ENCODE measurements at regions not wholly inside any gene's neighbourhood (a gene's known extent, or its start where the extent isn't known, plus 50 kb on each side); places are given as distances from the start of the nearest gene placed in this dataset.

DNA sequence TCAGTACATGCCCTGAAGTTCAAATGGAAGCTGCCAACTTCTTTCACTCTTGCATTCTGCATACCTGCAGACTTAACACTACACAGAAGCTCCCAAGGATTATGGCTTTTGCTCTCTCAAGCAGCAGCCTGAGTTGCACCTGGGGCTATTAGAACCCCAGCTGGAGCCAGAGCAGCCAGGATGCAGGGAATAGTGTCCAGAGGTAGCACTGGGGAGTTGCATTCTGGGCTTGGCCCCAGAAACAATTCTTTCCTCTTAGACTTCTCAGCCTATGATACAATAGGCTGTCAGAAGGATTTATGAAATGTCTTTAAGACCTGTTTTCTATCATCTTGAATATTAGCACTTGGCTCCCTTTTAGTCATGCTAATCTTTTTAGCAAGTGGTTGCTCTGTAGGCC is 886.7 kb upstream of the GHITM start:
- no peak for DNase-seq (ENCODE audit: low spot score)

DNA sequence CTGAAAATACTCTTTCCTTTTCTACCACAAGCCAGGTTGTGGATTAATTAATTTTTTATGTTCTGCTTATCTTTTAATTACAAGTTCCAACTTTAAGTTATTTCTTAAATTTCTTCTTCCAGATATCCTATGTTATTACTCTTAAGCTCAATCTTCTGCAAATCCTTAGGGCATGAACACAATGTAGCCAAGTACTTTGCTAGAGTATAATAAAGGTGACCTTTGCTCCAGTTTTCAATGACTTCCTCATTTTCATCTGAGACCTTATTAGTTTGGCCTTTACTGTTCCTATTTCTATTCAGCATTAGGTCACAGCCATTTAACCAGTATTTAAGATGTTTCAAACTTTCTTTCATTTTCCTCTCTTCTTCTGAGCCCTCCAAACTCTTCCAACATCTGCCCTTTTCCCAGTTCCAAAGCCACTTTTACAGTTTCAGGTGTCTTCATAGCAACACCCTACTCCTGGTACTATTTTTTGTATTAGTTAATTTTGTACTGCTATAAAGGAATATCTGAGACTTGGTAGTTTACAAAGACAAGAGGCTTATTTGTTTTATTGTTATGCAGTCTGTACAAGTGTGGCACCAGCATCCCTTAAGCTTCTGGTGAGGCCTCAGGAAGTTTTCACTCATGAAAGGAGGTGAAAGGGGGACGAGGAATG is 886.2 kb upstream of the GHITM start:
- DNase-seq (ENCODE audit: low spot score) = no peak

DNA sequence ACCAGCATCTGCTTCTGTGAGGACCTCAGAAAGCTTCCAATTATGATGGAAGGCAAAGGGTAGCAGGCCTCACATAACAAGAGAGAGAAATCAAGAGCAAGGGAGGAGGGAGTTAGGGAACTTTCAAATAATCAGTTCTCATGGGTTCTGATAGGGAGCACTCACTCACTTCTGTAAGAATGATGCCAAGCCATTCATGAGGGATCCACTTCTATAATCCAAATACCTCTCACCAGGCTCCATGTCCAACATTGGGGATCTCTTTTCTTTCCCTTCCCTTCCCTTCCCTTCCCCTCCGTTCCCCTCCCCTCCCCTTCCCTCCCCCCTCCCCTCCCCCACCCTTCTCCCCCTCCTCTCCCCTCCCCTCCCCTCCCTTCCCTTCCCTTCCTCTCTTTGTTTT is 884.6 kb upstream of the GHITM start:
- no peak for DNase-seq (ENCODE audit: low spot score)

DNA sequence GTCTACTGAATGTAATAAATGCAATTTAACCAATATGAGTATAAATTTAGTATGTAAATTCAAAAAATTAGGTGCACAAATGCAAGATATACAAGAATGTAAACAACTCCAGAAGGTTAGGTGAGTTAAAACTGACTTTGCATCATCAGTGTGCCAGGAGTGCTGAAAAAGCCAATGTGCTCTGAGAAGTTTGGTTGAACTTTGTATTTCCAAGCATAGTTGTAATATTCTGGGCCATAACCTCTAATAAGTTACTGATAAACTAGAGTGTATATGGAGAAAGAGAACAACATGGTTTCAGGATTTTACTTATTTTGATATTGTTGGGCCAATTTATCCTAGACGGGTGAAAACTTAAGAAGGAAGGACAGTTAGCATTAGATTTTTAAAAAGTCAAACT is 876.9 kb upstream of the GHITM start:
- DNase-seq (ENCODE audit: low spot score) = no peak

DNA sequence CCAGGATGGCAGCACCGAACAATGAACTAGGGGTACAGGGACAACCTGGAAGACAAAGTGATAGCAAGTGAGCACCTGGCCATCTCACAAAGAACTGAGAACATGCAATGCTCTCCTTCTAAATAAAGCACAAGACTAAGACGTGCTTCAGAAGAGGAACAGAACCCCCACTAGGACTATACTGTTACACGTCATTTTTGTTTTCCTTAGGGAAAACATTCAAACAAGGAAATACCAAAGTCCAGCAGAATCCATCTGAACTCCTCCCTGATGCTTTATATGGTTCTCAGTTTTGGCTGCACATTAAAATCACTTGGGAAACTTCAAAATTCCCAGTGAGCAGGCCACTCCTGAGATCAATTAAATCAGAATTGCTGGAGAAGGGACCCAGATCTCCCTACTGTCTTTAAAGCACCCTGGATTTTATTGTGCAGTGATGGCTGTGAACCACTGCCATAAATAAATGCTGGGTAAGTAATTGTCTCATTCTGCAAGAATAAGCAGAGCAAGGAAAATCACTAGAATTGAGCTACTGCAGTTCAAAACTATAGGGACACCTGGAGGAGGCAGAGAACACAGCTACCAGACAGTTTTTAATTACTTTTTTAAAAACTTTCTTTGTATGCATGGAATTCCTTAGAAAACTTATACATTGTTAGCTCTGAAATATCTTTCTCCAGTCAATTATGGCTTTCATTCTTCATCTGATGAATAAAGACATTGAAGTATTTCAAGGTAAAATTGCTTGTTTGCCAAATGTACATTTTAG is 866.5 kb upstream of the GHITM start:
- DNase-seq (ENCODE audit: low spot score) = no peak

DNA sequence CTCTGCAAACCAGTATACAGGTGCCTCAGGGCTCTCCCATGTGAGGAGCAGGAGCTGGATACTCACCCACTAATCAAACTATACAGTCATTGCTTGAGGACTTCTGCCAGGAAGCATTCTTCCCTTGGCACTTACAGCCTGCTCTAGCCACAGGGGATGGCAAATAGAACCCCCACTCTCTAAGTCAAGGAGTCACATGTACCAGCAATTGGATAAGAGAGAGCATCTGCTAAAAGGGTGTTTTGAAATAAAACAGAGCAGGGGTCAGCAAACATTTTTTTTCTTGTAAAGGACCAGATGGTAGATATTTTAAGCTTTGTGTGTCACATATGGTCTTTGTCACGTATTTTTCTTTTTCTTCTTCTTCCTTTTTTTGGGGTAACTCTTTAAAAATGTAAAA is 865.2 kb upstream of the GHITM start:
- DNase-seq (ENCODE audit: low spot score) = no peak

DNA sequence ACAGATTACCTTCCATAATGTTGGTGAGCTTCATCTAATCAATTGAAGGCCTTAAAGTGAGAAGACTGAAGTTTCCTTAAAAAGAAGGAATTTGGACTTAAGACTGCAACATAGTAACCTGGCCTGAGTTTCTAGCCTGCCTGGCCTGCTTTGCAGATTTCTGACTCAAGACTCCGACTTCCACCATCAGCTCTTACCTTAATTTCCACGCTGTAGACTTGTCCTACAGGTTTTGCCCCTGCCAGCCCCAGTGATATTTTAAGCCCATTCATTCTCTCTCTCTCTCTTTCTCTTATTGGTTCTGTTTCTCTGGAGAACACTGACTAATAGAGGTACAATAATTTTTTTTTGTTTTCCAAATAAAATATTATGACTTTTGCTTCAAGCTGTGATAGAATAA is 862.3 kb upstream of the GHITM start:
- no peak for DNase-seq (ENCODE audit: low spot score)

DNA sequence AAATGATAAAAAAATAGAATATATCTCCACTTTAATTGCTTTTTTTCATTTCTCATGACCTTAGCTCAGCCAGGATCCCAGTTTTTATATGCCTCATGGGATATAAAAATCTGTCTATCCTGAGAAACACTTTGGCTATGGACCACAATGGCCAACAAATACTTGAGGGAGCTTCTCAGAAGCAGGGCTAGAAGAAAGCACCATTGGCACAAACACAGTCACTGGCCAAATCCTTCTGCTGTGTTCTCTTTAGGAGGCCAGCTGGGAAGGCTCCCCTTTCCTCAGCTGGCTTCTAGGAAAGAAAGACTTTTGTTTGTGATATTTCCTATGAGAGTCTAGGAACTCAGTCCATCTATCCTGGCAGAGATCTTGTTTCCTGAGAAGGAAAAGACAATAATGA is 856.2 kb upstream of the GHITM start:
- DNase-seq (ENCODE audit: low spot score) = no peak

DNA sequence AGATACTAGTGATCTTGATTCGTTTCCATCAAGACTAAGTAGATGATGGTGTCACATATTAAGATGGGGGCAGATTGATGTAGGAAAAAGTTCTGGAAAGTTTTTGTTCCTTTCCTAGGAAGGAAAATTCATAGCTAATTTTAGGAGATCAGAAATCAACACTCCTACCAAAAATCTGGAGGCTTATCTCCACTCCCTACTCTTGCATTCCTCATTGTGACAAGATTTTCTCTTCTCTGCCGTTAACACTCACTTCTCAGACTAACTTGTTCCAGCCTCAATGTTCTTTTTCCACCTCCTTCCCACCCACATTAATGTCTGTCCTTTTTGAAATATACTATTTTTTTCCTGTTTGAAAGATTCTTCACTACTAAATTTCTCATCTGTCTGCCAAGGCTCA is 851.9 kb upstream of the GHITM start:
- no peak for DNase-seq (ENCODE audit: low spot score)

DNA sequence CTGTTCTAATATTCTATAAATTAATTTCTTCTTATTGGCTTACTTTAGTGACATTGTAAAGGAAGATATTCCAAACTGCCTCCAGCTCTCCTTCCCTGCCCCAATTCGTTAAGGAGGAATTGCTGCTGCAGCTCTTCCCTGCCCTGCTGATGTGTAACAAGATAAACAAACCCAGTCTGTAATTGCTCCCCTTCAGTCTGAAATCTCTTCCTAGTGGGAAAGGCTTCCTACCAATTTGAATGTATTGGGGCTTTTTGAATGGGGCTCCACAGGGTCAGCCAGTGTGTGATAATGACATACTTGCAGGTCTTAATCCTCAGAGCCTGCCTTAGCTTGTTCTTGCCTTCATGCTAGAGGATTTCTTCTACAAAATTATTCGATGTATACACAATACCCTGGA is 849.9 kb upstream of the GHITM start:
- peak; percentile 33 for DNase-seq (ENCODE audit: low spot score)

DNA sequence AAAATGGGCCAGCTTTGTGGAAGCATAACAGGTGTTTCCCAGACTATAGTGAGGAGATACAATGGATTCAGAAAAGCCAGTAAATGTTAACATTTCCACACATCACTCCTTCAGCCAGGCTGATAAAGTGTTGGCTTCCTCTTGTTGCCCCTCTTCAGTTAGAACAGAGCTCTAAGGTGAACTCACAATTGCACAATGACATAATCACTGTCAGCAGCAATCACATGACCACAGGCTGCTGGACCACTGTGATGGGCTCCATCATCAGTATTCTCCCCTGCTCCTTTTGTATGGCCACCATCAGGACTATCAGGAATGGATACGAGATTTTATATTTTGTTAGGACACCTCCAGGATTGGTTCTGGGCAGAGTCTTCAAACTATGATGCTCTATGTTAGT is 849.4 kb upstream of the GHITM start:
- DNase-seq (ENCODE audit: low spot score) = no peak

DNA sequence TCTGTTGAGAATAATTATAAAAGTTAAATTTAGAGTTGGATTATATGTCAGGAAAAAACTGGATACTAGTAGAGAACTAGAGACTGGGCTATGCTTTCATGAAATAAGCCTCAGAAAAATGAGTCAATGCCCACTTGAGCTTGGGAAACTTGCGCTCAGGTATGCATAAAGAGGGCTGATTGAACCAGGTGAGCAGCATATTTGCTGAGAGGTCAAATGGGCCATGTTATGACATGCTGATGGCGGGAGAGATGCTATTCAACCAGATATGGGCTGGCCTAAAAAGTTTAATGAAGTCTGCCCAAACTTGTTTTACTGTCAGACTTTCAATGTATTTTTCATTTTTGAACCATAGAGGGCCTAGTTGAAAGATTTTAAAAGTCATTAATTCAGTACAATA is 837.6 kb upstream of the GHITM start:
- no peak for DNase-seq (ENCODE audit: low spot score)

DNA sequence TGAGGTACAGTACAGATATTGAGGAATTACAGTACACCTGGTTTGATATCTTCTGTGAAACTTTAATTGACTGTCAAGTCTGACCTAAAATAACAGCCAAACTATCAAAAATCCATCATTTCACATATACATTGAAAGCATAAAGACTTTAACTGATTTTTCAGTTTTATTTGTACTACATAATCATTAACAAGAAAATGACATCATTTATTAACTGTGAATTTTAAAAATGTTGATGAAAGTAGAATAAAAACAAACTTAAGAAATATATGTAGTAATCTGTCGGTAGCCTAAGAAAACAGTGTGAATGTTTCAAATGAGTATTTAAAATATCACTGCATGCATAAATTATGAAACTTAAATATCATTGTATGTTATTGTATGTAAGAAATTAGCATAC is 836.7 kb upstream of the GHITM start:
- DNase-seq (ENCODE audit: low spot score) = no peak

DNA sequence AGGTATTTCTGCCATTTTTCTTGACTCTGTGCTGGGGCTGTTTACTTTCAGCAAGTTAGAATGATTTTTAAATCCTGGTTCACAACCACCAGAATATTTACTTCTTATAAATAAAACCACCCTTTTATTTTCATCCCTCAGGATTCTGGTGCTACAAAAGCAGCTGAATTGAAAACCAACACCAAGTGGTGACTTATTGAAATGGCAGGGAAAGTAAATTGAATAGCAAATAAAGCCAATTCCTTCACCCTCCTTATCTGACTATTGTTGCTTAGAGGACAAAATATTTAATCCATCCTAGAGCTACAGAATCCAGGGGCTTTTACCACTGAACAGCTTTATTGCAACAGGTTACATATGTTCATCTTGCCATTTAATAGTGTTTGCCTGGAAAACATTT is 828.6 kb upstream of the GHITM start:
- no peak for DNase-seq (ENCODE audit: low spot score)

DNA sequence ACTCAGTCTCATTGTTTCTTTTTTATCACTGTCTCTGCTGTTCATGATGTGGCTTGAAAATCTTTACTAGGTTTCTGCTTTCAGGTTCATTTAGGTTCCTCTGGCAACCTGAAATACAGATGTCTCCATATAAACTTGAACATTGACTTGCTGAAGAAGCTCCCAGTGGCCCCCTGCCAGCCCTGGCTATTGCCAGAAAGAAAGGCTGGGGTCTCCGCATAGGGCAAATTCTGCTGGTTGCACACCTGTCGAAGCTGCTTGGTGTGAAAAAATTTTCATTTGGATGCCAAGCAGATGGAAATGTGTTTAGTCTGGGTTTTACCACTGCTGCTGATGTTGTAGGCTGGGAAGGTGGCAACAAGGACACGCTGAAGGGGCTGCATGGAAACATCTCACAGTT is 826.7 kb upstream of the GHITM start:
- no peak for DNase-seq (ENCODE audit: low spot score)

DNA sequence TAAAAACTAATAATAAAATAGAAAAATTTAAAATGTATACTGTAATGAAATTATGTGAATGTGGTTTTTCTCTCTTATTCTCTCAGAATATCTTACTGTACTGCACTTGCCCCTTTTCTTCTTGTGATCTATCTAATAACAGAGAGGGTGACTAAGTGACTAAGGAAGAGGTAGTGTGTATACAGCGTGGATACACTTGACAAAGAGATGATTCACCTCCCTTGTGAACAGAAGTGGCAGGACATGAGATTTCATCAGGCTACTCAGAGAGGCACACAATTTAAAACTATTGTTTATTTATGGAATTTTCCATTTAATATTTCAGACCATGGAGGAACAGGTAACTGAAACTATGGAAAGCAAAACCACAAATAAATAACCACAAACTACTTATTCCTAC is 806.6 kb upstream of the GHITM start:
- no peak for DNase-seq (ENCODE audit: low spot score)

DNA sequence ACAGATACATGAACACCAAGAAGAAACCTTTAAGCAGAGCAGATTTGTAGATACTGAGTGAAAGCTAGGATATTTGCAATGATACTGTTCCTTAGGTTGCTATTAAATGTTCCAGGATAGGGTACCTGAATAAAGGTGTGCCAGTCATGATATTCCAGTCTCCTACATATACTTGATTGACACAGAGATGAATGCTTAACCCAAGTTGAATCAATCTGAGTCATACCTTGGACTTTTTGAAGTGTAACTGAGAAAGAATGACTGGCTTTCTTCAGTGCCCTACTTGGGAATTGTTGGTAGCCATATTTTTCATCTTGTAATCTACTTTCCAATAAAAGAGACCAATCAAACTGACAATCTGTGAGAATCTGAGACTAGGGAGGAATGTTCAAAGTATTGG is 805.7 kb upstream of the GHITM start:
- DNase-seq (ENCODE audit: low spot score) = no peak

DNA sequence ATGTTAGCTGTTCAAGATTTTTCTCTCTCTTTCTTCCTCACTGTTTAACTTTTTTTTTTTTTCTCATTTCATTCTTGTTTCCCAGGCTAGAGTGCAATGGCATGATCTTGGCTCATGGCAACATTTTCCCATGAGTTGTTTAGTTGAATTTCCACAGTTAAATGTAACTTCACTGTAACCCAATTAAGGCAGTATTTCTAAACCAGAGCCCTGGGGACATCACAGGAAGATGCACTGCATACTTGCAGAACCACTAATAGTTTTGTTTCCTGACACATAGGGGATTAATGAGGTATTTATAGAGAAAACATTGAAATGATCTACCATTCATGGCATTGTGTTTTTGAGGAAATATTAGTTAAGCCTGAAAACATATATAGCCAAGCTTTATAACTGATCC is 795.6 kb upstream of the GHITM start:
- DNase-seq (ENCODE audit: low spot score) = no peak

DNA sequence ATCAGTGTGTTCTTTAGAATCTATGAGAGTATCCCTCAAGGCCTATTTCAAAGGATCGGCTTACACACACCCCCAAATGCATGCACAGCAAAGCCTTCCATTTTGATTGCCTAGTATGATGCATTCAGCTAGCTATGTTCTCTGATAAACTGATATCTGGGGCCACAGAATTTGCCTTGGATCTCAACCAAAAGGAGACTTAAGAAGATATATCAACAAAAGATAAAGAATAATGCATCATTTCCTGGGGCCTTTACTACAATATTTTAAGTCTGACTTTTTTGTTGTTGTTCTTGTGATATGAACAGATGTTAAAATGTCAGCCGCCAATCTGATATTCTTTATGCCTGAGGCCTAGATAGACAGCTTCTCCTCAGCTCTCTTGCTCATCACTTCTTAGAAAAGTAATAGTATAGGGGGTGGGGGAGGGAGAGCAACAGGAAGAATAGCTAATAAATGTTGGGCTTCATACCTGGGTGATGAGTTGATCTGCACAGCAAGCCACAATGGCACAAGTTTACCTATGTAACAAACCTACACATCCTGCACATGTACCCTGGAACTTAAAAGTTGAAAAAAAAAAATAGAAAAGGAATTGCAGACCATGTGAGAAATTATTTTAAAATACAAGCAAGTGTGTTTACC is 792.9 kb upstream of the GHITM start:
- DNase-seq (ENCODE audit: low spot score) = no peak

DNA sequence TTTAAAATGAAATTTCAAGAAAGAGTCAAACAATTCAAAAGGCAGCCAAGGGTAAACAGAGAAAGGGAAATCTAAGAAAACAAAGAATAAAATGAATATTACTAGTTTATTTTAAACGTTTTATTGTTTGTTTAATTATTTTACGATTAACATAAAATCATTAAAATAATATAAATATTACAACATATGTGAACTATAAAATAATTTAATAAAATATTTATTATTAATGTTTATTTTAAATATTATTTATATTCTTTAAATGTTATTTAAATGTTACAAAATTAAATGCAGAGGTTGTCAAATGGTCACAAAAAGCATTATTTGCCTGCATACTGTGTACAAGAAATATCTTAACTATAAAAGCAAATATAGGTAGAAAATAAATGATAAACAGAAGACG is 786.7 kb upstream of the GHITM start:
- no peak for DNase-seq (ENCODE audit: low spot score)

DNA sequence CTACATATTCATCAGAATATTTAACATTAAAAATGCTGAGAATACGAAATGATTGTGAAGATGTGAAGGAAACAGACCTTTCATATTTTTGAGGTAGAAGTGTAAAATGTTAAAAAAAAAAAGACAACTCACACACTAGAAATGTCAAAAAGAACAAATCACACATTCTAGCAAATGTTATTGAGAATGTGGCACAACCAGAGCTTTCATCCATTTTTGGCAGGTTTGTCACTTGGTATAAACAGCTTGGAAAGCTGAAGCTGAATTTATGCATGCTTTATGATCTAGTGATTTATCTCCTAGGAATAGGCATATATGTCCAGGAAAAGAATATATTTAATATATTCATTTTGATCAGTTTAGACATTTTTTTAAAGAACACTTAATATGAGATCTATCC is 784.9 kb upstream of the GHITM start:
- no peak for DNase-seq (ENCODE audit: low spot score)

DNA sequence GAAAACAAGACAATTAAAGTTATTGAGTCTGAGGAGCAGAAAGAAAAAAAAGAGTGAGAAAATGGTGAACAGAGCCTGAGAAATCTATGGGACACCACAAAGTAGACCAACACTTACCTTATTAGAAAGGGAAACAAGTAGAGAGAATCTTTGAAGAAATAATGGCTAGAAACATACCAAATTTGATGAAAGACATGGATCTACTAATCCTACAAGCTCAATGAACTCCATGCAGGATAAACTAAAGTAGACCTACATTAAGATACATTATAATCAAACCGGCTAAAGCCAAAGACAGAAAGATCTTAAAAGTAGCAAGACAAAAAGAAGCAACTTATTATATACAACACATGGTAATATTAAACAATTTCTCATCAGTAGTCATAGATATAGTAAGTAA is 782.3 kb upstream of the GHITM start:
- no peak for DNase-seq (ENCODE audit: low spot score)

DNA sequence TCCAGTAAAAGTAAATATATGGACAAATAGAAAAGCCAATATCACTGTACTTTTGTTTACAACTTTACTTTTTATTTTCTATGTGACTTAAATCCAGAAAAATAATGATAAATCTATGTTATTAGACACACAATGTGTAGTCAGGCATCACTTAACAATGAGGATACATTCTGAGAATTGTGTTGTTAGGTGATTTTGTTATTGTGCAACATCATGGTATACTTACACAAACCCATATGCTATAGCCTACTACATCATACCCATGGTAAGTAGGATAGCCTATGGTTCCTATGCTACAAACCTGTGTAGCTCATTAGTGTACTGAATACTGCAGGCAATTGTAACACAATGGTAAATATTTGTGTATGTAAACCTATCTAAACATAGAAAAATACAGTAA is 781.7 kb upstream of the GHITM start:
- DNase-seq (ENCODE audit: low spot score) = no peak

DNA sequence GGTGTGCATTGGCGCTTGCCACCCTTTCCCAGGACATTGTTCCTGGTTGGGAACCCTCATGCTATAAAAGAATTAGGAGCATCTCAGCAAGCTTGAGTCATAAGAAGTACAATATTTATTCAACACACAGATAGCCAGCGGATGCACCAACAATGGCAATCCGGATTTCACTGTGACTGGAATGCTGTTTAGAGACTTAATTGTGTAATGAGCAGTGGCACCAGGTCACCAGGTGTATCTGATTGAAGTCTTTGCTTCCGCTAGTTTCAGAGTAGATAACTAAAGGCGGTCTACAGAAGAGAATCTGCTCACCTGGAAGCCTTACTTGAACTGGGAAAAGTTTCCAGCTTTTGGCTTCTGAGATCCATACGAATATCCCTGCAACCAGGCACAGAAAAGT is 772.3 kb upstream of the GHITM start:
- no peak for DNase-seq (ENCODE audit: low spot score)

Measured in iPS-NIHi11 (cell line).